ENCODE measurements at regions not wholly inside any gene's neighbourhood (a gene's known extent, or its start where the extent isn't known, plus 50 kb on each side); places are given as distances from the start of the nearest gene placed in this dataset.
A peak's percentile ranks its signal among the peaks of the same experiment; 100 is the strongest.
"Not testable (repeated sequence)": the region's sequence is repeated elsewhere in the genome, so short reads cannot be mapped to it uniquely, and the experiment has no call there.

- not testable (repeated sequence) for H3K4me3 ChIP-seq (ENCODE audit: low read length); DNase-seq (ENCODE audit: low read depth, low spot score)
Measured at GRCh38 chr10:44252631-44253030, 132.3 kb downstream of the CXCL12 start.

GRCh38 chr10:44249933-44250332 lies 135.0 kb downstream of the CXCL12 start:
- not testable (repeated sequence) for DNase-seq (ENCODE audit: low read depth, low spot score); H3K4me3 ChIP-seq (ENCODE audit: low read length)

- H3K4me3 ChIP-seq (ENCODE audit: low read length): no peak overlapping the region
Measured at GRCh38 chr10:44249490-44249889, 135.4 kb downstream of the CXCL12 start.

GRCh38 chr10:44246700-44247099 lies 138.2 kb downstream of the CXCL12 start:
- H3K4me3 ChIP-seq (ENCODE audit: low read length); DNase-seq (ENCODE audit: low read depth, low spot score): not testable (repeated sequence)

More at GRCh38 chr10:44249490-44249889, 135.4 kb downstream of the CXCL12 start:
- no peak for DNase-seq (ENCODE audit: low read depth, low spot score)

GRCh38 chr10:44246287-44246686 lies 138.6 kb downstream of the CXCL12 start:
- not testable (repeated sequence) for H3K4me3 ChIP-seq (ENCODE audit: low read length); DNase-seq (ENCODE audit: low read depth, low spot score)

- H3K4me3 ChIP-seq (ENCODE audit: low read length): no peak overlapping the region
Measured at GRCh38 chr10:44245601-44245938, 139.3 kb downstream of the CXCL12 start.

GRCh38 chr10:44244745-44245600 lies 139.9 kb downstream of the CXCL12 start:
- DNase-seq (ENCODE audit: low read depth, low spot score): no peak
- no peak overlapping the region for H3K4me3 ChIP-seq (ENCODE audit: low read length)

More at GRCh38 chr10:44245601-44245938, 139.3 kb downstream of the CXCL12 start:
- DNase-seq (ENCODE audit: low read depth, low spot score): no peak

GRCh38 chr10:44243851-44244510 lies 140.9 kb downstream of the CXCL12 start:
- DNase-seq (ENCODE audit: low read depth, low spot score): no peak
- no peak overlapping the region for H3K4me3 ChIP-seq (ENCODE audit: low read length)

- H3K4me3 ChIP-seq (ENCODE audit: low read length): no peak overlapping the region
- peak; percentile 80 for DNase-seq (ENCODE audit: low read depth, low spot score)
Measured at GRCh38 chr10:44242826-44243225, 142.1 kb downstream of the CXCL12 start.

GRCh38 chr10:44242091-44242490 lies 142.8 kb downstream of the CXCL12 start:
- no peak overlapping the region for H3K4me3 ChIP-seq (ENCODE audit: low read length)
- no peak for DNase-seq (ENCODE audit: low read depth, low spot score)

GRCh38 chr10:44240584-44241205 lies 144.2 kb downstream of the CXCL12 start:
- no peak for DNase-seq (ENCODE audit: low read depth, low spot score)
- H3K4me3 ChIP-seq (ENCODE audit: low read length): no peak overlapping the region

GRCh38 chr10:44238212-44238611 lies 146.7 kb downstream of the CXCL12 start:
- no peak overlapping the region for H3K4me3 ChIP-seq (ENCODE audit: low read length)

GRCh38 chr10:44237364-44238049 lies 147.4 kb downstream of the CXCL12 start:
- no peak for DNase-seq (ENCODE audit: low read depth, low spot score)
- H3K4me3 ChIP-seq (ENCODE audit: low read length): no peak overlapping the region

More at GRCh38 chr10:44238212-44238611, 146.7 kb downstream of the CXCL12 start:
- no peak for DNase-seq (ENCODE audit: low read depth, low spot score)

- H3K4me3 ChIP-seq (ENCODE audit: low read length): no peak overlapping the region
- DNase-seq (ENCODE audit: low read depth, low spot score): no peak
Measured at GRCh38 chr10:44235363-44235762, 149.5 kb downstream of the CXCL12 start.

- DNase-seq (ENCODE audit: low read depth, low spot score): no peak
- H3K4me3 ChIP-seq (ENCODE audit: low read length): no peak overlapping the region
Measured at GRCh38 chr10:44234483-44234875, 150.4 kb downstream of the CXCL12 start.

- DNase-seq (ENCODE audit: low read depth, low spot score): no peak
- H3K4me3 ChIP-seq (ENCODE audit: low read length): no peak overlapping the region
Measured at GRCh38 chr10:44233561-44234482, 151.1 kb downstream of the CXCL12 start.

- no peak for DNase-seq (ENCODE audit: low read depth, low spot score)
- no peak overlapping the region for H3K4me3 ChIP-seq (ENCODE audit: low read length)
Measured at GRCh38 chr10:44217274-44217820, 167.6 kb downstream of the CXCL12 start.

GRCh38 chr10:44216073-44216472 lies 168.8 kb downstream of the CXCL12 start:
- no peak for DNase-seq (ENCODE audit: low read depth, low spot score)
- no peak overlapping the region for H3K4me3 ChIP-seq (ENCODE audit: low read length)
